Rectal smooth muscle tissue (tissue), 1 donor: ENCODE measurements at regions not wholly inside any gene's neighbourhood (a gene's known extent, or its start where the extent isn't known, plus 50 kb on each side); places are given as distances from the start of the nearest gene placed in this dataset.

ENCODE experiments used
- H3K27ac ChIP-seq: one replicate; pipeline ENCODE4 v1.7.0; 2013; ENCODE audit warnings: low read depth, low read length, inconsistent platforms
- H3K27me3 ChIP-seq: one replicate; pipeline ENCODE4 v1.7.0; 2013; ENCODE audit warnings: low read length; ENCODE audit not compliant: control insufficient read depth, insufficient read depth
- H3K36me3 ChIP-seq: one replicate; pipeline ENCODE4 v1.7.0; 2013; ENCODE audit warnings: low read length; ENCODE audit not compliant: control insufficient read depth, insufficient read depth
- H3K4me1 ChIP-seq: one replicate; pipeline ENCODE4 v1.7.0; 2013; ENCODE audit warnings: low read length; ENCODE audit not compliant: control insufficient read depth, insufficient read depth
- H3K4me3 ChIP-seq: one replicate; pipeline ENCODE4 v1.7.0; 2013; ENCODE audit warnings: low read length
- H3K9ac ChIP-seq: one replicate; pipeline ENCODE4 v1.7.0; 2013; ENCODE audit warnings: low read length

GRCh38 chr5:92906798-92907376 is 674.1 kb downstream of the NR2F1-AS1 start:
- Histone ChIP-seq H3K27ac (no peak overlapping the region), H3K4me3 (no peak overlapping the region), H3K36me3 (no peaks in the 10 kb centered on the region), H3K27me3 (no peaks in the 10 kb centered on the region), H3K9ac (no peak overlapping the region), H3K4me1 (no peaks in the 10 kb centered on the region)

GRCh38 chr5:92904021-92904420 is 677.0 kb downstream of the NR2F1-AS1 start:
- Histone ChIP-seq H3K9ac (no peak overlapping the region), H3K27me3 (no peaks in the 10 kb centered on the region), H3K36me3 (no peaks in the 10 kb centered on the region), H3K4me3 (no peak overlapping the region), H3K27ac (no peak overlapping the region), H3K4me1 (no peaks in the 10 kb centered on the region)

- H3K27ac ChIP-seq = no peak overlapping the region
- no peaks in the 10 kb centered on the region for H3K4me1 ChIP-seq
Observed at GRCh38 chr5:92899611-92900010, 681.4 kb downstream of the NR2F1-AS1 start.

GRCh38 chr5:92896722-92897121 is 684.3 kb downstream of the NR2F1-AS1 start:
- Histone ChIP-seq H3K9ac (no peak overlapping the region), H3K4me3 (no peak overlapping the region), H3K27me3 (no peaks in the 10 kb centered on the region), H3K27ac (no peak overlapping the region), H3K36me3 (no peaks in the 10 kb centered on the region), H3K4me1 (no peaks in the 10 kb centered on the region)

More at GRCh38 chr5:92899611-92900010, 681.4 kb downstream of the NR2F1-AS1 start:
- Histone ChIP-seq H3K27me3 (no peaks in the 10 kb centered on the region), H3K9ac (no peak overlapping the region), H3K4me3 (no peak overlapping the region), H3K36me3 (no peaks in the 10 kb centered on the region)

- Histone ChIP-seq H3K27ac (no peak overlapping the region), H3K36me3 (no peaks in the 10 kb centered on the region), H3K9ac (no peak overlapping the region), H3K4me3 (no peak overlapping the region), H3K4me1 (no peaks in the 10 kb centered on the region), H3K27me3 (no peaks in the 10 kb centered on the region)
Observed at GRCh38 chr5:92890841-92891244, 690.2 kb downstream of the NR2F1-AS1 start.

GRCh38 chr5:92889140-92889539 is 691.9 kb downstream of the NR2F1-AS1 start:
- Histone ChIP-seq H3K9ac (no peak overlapping the region), H3K27ac (no peak overlapping the region), H3K4me1 (no peaks in the 10 kb centered on the region), H3K4me3 (no peak overlapping the region), H3K36me3 (no peaks in the 10 kb centered on the region), H3K27me3 (no peaks in the 10 kb centered on the region)

GRCh38 chr5:92887254-92887653 is 693.8 kb downstream of the NR2F1-AS1 start:
- Histone ChIP-seq H3K27ac (no peak overlapping the region), H3K4me3 (no peak overlapping the region), H3K4me1 (no peaks in the 10 kb centered on the region), H3K9ac (no peak overlapping the region), H3K27me3 (no peaks in the 10 kb centered on the region), H3K36me3 (no peaks in the 10 kb centered on the region)

GRCh38 chr5:92886751-92887150 is 694.3 kb downstream of the NR2F1-AS1 start:
- H3K36me3 ChIP-seq = no peaks in the 10 kb centered on the region
- no peaks in the 10 kb centered on the region for H3K4me1 ChIP-seq
- H3K9ac ChIP-seq = no peak overlapping the region
- no peaks in the 10 kb centered on the region for H3K27me3 ChIP-seq
- no peak overlapping the region for H3K27ac ChIP-seq
- H3K4me3 ChIP-seq = no peak overlapping the region

- Histone ChIP-seq H3K36me3 (no peaks in the 10 kb centered on the region), H3K4me1 (no peaks in the 10 kb centered on the region), H3K4me3 (no peak overlapping the region), H3K27ac (no peak overlapping the region), H3K9ac (no peak overlapping the region), H3K27me3 (no peaks in the 10 kb centered on the region)
Observed at GRCh38 chr5:92885950-92886349, 695.1 kb downstream of the NR2F1-AS1 start.

- no peaks in the 10 kb centered on the region for H3K4me1 ChIP-seq
- no peaks in the 10 kb centered on the region for H3K36me3 ChIP-seq
- no peak overlapping the region for H3K4me3 ChIP-seq
- no peak overlapping the region for H3K9ac ChIP-seq
- H3K27ac ChIP-seq = no peak overlapping the region
- no peaks in the 10 kb centered on the region for H3K27me3 ChIP-seq
Observed at GRCh38 chr5:92884469-92884868, 696.5 kb downstream of the NR2F1-AS1 start.

GRCh38 chr5:92879806-92880543 is 701.0 kb downstream of the NR2F1-AS1 start:
- no peak overlapping the region for H3K4me3 ChIP-seq
- no peak overlapping the region for H3K9ac ChIP-seq
- no peaks in the 10 kb centered on the region for H3K36me3 ChIP-seq
- H3K27ac ChIP-seq = no peak overlapping the region
- no peaks in the 10 kb centered on the region for H3K4me1 ChIP-seq
- H3K27me3 ChIP-seq = no peaks in the 10 kb centered on the region

GRCh38 chr5:92874790-92875189 is 706.2 kb downstream of the NR2F1-AS1 start:
- Histone ChIP-seq H3K27ac (no peak overlapping the region), H3K27me3 (no peaks in the 10 kb centered on the region), H3K9ac (no peak overlapping the region), H3K4me3 (no peak overlapping the region), H3K36me3 (no peaks in the 10 kb centered on the region), H3K4me1 (no peaks in the 10 kb centered on the region)

GRCh38 chr5:92868442-92868841 is 712.6 kb downstream of the NR2F1-AS1 start:
- no peak overlapping the region for H3K27ac ChIP-seq
- no peak overlapping the region for H3K9ac ChIP-seq
- H3K4me3 ChIP-seq = no peak overlapping the region
- no peaks in the 10 kb centered on the region for H3K27me3 ChIP-seq
- H3K4me1 ChIP-seq = no peaks in the 10 kb centered on the region
- H3K36me3 ChIP-seq = no peaks in the 10 kb centered on the region
